ENCODE measurements at regions not wholly inside any gene's neighbourhood (a gene's known extent, or its start where the extent isn't known, plus 50 kb on each side); places are given as distances from the start of the nearest gene placed in this dataset.

GRCh38 chr14:39566795-39567194, 134.6 kb upstream of the FBXO33 start:
- TF ChIP-seq RXRA (IDR thresholded peaks at IDR 0.05) (no peak), CTCF (IDR thresholded peaks at IDR 0.05; ENCODE audit: low read depth, low read length, missing input control) (no peak), REST (IDR thresholded peaks at IDR 0.05) (no peak), GABPA (IDR thresholded peaks at IDR 0.05 in 1 of 2, conservative IDR thresholded peaks at IDR 0.05 in 1 of 2) (no peak), TAF1 (conservative IDR thresholded peaks at IDR 0.05) (no peak), JUND (IDR thresholded peaks at IDR 0.05) (no peak), ATF3 (IDR thresholded peaks at IDR 0.05) (no peak), YY1 (IDR thresholded peaks at IDR 0.05) (no peak), FOXA1 (IDR thresholded peaks at IDR 0.05) (no peak), SP1 (IDR thresholded peaks at IDR 0.05) (no peak), ZBTB33 (IDR thresholded peaks at IDR 0.05) (no peak), MAX (IDR thresholded peaks at IDR 0.05) (no peak), NR2F2 (IDR thresholded peaks at IDR 0.05) (no peak), RAD21 (IDR thresholded peaks at IDR 0.05) (no peak)
